ENCODE measurements at regions not wholly inside any gene's neighbourhood (a gene's known extent, or its start where the extent isn't known, plus 50 kb on each side); places are given as distances from the start of the nearest gene placed in this dataset.
A peak's percentile ranks its signal among the peaks of the same experiment; 100 is the strongest.

GRCh38 chr7:11294965-11295364, 321.3 kb downstream of the PHF14 start:
- no peak for DNase-seq

GRCh38 chr7:11297126-11297625, 323.5 kb downstream of the PHF14 start:
- no peak for DNase-seq

- no peak for DNase-seq
These were observed 324.1 kb downstream of the PHF14 start for GRCh38 chr7:11297764-11298163.

GRCh38 chr7:11298220-11298619, 324.5 kb downstream of the PHF14 start:
- peak; percentile 30 to 51 for DNase-seq

- DNase-seq: no peak
These were observed 326.6 kb downstream of the PHF14 start for GRCh38 chr7:11300241-11300640.

GRCh38 chr7:11302121-11302520, 328.4 kb downstream of the PHF14 start:
- no peak for DNase-seq

GRCh38 chr7:11313801-11314200, 340.1 kb downstream of the PHF14 start:
- DNase-seq: no peak

GRCh38 chr7:11315666-11316258, 342.1 kb downstream of the PHF14 start:
- no peak for DNase-seq

GRCh38 chr7:11317766-11318165, 344.1 kb downstream of the PHF14 start:
- DNase-seq: no peak

- no peak for DNase-seq
These were observed 346.0 kb downstream of the PHF14 start for GRCh38 chr7:11319491-11320274.
